DND-41 (cell line): ENCODE measurements at regions not wholly inside any gene's neighbourhood (a gene's known extent, or its start where the extent isn't known, plus 50 kb on each side); places are given as distances from the start of the nearest gene placed in this dataset.

Experiments used
- ATAC-seq: fragments of 200-7000 bp; cut with Tn5 transposase; 3 replicates; pipeline ENCODE4 v1.9.1; 2021; ENCODE audit warnings: low read depth; ENCODE audit not compliant: insufficient read depth
- DNase-seq: peaks from one replicate; pipeline ENCODE4 v3.0.0-alpha.2; 2020
- H2AFZ ChIP-seq: 2 replicates; pipeline ENCODE4 v1.6.0; 2012; ENCODE audit warnings: low read depth, low read length
- H3K27ac ChIP-seq: 2 replicates; pipeline ENCODE4 v1.5.1; 2012; ENCODE audit warnings: low read length, inconsistent platforms
- H3K27me3 ChIP-seq: fragments of 200-600 bp; sonication (generic); 2 replicates; pipeline ENCODE4 v1.6.0; 2012; ENCODE audit warnings: low read length, mild to moderate bottlenecking, inconsistent platforms; ENCODE audit not compliant: insufficient read depth, poor library complexity
- H3K36me3 ChIP-seq: 2 replicates; pipeline ENCODE4 v1.5.1; 2012; ENCODE audit warnings: low read length, inconsistent platforms; ENCODE audit not compliant: insufficient read depth
- H3K4me1 ChIP-seq: 2 replicates; pipeline ENCODE4 v1.5.1; 2012; ENCODE audit warnings: mild to moderate bottlenecking, low read length; ENCODE audit not compliant: insufficient read depth
- H3K4me2 ChIP-seq: 2 replicates; pipeline ENCODE4 v1.6.0; 2012; ENCODE audit warnings: mild to moderate bottlenecking, moderate library complexity, low read length, inconsistent platforms; ENCODE audit not compliant: insufficient read depth
- H3K4me3 ChIP-seq, 2 experiments: fragments of 200-600 bp in 1 of 2; shearing (Covaris generic) in 1 of 2; 2 replicates each; pipeline ENCODE4 v1.5.1; 2012 to 2016; ENCODE audit warnings: inconsistent platforms in 2 of 2, low read length in 2 of 2, mild to moderate bottlenecking in 2 of 2, low read depth in 1 of 2, moderate library complexity in 1 of 2
- H3K79me2 ChIP-seq: 2 replicates; pipeline ENCODE4 v1.6.0; 2012; ENCODE audit warnings: low read length, inconsistent platforms; ENCODE audit not compliant: insufficient read depth
- H3K9ac ChIP-seq: 2 replicates; pipeline ENCODE4 v1.6.0; 2012; ENCODE audit warnings: low read depth, mild to moderate bottlenecking, inconsistent platforms, low read length, moderate library complexity
- H3K9me3 ChIP-seq: 2 replicates; pipeline ENCODE4 v1.5.1; 2012; ENCODE audit warnings: low read length, moderate library complexity, mild to moderate bottlenecking, inconsistent platforms; ENCODE audit not compliant: insufficient read depth, severe bottlenecking
- H4K20me1 ChIP-seq: 2 replicates; pipeline ENCODE4 v1.6.0; 2012; ENCODE audit warnings: low read length; ENCODE audit not compliant: insufficient read depth
- EZH2 ChIP-seq: IDR thresholded peaks from 3 replicates; pipeline ENCODE4 v1.6.1; 2012; ENCODE audit warnings: borderline replicate concordance, low read depth, mild to moderate bottlenecking, moderate library complexity, low read length, inconsistent platforms; ENCODE audit not compliant: severe bottlenecking
- TF ChIP-seq, protein P1 (sequence below): IDR thresholded peaks from 2 replicates; pipeline ENCODE4 v1.5.1; 2012; ENCODE audit warnings: borderline replicate concordance, low read length, moderate library complexity, mild to moderate bottlenecking; ENCODE audit not compliant: poor library complexity, severe bottlenecking; ENCODE audit errors: extremely low read depth

DNA sequence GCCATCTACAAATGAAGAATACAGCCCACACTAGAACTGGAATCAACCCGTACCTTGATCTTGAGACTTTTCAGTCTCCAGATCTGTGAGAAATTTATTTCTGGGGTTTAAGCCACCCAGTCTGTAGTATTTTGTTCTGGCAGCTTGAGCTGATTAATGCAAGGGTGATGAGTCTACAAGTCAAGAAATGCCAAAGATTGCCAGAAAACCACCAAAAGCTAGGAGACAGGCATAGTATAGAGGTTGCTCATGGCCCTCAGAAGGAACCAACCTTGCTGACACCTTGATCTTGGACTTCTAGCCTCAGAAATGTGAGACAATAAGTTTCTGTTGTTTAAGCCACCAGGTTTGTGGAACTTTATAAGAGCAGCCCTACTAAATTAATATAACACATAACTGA, 428.2 kb upstream of the KLF12 start:
- TF ChIP-seq, protein P1, sequence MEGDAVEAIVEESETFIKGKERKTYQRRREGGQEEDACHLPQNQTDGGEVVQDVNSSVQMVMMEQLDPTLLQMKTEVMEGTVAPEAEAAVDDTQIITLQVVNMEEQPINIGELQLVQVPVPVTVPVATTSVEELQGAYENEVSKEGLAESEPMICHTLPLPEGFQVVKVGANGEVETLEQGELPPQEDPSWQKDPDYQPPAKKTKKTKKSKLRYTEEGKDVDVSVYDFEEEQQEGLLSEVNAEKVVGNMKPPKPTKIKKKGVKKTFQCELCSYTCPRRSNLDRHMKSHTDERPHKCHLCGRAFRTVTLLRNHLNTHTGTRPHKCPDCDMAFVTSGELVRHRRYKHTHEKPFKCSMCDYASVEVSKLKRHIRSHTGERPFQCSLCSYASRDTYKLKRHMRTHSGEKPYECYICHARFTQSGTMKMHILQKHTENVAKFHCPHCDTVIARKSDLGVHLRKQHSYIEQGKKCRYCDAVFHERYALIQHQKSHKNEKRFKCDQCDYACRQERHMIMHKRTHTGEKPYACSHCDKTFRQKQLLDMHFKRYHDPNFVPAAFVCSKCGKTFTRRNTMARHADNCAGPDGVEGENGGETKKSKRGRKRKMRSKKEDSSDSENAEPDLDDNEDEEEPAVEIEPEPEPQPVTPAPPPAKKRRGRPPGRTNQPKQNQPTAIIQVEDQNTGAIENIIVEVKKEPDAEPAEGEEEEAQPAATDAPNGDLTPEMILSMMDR: no peak
- TF ChIP-seq EZH2: no peak
- no peaks in the 10 kb centered on the region for H3K36me3 ChIP-seq
- H3K27me3 ChIP-seq: no peaks in the 10 kb centered on the region
- no peak overlapping the region for H3K4me2 ChIP-seq
- H3K9ac ChIP-seq: no peak overlapping the region
- no peak overlapping the region for H3K4me3 ChIP-seq
- no peaks in the 10 kb centered on the region for H4K20me1 ChIP-seq
- H3K79me2 ChIP-seq: no peaks in the 10 kb centered on the region
- H2AFZ ChIP-seq: no peak overlapping the region
- H3K4me1 ChIP-seq: no peaks in the 10 kb centered on the region
- no peaks in the 10 kb centered on the region for H3K9me3 ChIP-seq
- ATAC-seq (no peak), DNase-seq (no peak)
- no peak overlapping the region for H3K27ac ChIP-seq

- DNase-seq (no peak), ATAC-seq (no peak)
- Histone ChIP-seq H3K79me2 (no peaks in the 10 kb centered on the region), H3K27ac (no peak overlapping the region), H3K27me3 (no peaks in the 10 kb centered on the region), H2AFZ (no peak overlapping the region), H3K4me3 (no peak overlapping the region), H3K36me3 (no peaks in the 10 kb centered on the region), H3K9me3 (no peaks in the 10 kb centered on the region), H3K4me2 (no peak overlapping the region), H3K9ac (no peak overlapping the region), H3K4me1 (no peaks in the 10 kb centered on the region), H4K20me1 (no peaks in the 10 kb centered on the region)
- no peak for TF ChIP-seq EZH2
- TF ChIP-seq, protein P1: no peak
These were observed 427.0 kb upstream of the KLF12 start for GRCh38 chr13:74561155-74561554.

DNA sequence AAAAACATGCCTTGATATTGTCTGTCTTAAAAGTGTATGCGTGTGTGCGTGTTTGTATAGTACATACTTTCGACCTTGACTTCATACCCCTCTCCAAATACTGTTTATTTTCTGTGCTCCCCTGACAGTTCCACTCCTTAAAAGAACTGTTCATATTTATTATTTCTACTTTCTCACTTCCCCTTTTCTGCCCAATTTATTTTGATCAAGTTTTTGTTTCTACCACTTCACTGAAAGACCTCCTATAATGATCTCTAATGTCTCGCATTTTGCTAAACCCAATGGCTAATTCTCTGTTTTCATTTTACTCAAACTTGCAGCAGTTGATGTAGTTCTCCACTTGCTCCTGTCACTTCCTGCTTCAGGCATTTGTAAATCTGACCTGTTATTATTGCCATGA, 426.1 kb upstream of the KLF12 start:
- no peaks in the 10 kb centered on the region for H3K36me3 ChIP-seq
- DNase-seq: no peak
- H3K4me3 ChIP-seq: no peak overlapping the region
- TF ChIP-seq, protein P1: no peak
- TF ChIP-seq EZH2: no peak
- no peak overlapping the region for H3K27ac ChIP-seq
- no peak overlapping the region for H2AFZ ChIP-seq
- H3K9me3 ChIP-seq: no peaks in the 10 kb centered on the region
- H3K27me3 ChIP-seq: no peaks in the 10 kb centered on the region
- ATAC-seq: no peak
- H3K4me2 ChIP-seq: no peak overlapping the region
- peaks cover 2% of the 10 kb centered on the region; the same call in 1 of the 2 replicates for H3K4me1 ChIP-seq
- H3K9ac ChIP-seq: no peak overlapping the region
- no peaks in the 10 kb centered on the region for H4K20me1 ChIP-seq
- no peaks in the 10 kb centered on the region for H3K79me2 ChIP-seq

DNA sequence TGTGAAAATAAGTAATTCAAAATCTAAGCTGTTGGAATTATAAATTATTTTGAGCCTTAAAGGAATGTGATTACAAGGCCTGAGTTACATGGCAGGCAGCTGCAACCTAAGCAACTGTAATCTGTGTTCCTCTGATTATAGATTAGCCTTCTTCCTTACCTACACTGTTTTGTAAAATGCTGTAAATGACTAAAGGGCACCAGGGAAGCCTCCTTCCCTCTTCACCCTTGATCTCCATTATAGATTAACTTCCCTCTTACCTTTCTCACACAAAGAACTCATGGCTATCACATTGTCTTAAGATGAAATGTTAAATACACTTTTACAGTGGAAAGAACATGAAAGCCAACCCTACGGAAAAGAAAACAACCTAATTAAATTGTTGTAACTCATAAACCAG, 423.7 kb upstream of the KLF12 start:
- DNase-seq: no peak
- Histone ChIP-seq H3K27me3 (no peaks in the 10 kb centered on the region), H3K4me1 (peaks cover 5% of the 10 kb centered on the region), H4K20me1 (no peaks in the 10 kb centered on the region), H3K36me3 (no peaks in the 10 kb centered on the region), H3K4me3 (no peak overlapping the region), H3K9me3 (no peaks in the 10 kb centered on the region), H3K27ac (no peak overlapping the region), H3K79me2 (no peaks in the 10 kb centered on the region), H3K9ac (no peak overlapping the region), H2AFZ (no peak overlapping the region), H3K4me2 (no peak overlapping the region)
- TF ChIP-seq, protein P1: no peak
- no peak for TF ChIP-seq EZH2
- ATAC-seq: no peak
